ENCODE measurements at regions not wholly inside any gene's neighbourhood (a gene's known extent, or its start where the extent isn't known, plus 50 kb on each side); places are given as distances from the start of the nearest gene placed in this dataset.

GRCh38 chr11:25625094-25625493, 706.8 kb upstream of the ANO3 start:
- no peak overlapping the region for H3K27ac ChIP-seq (ENCODE audit: low read depth)
- no peak overlapping the region for H3K4me2 ChIP-seq
- H3K4me1 ChIP-seq (ENCODE audit: insufficient read depth), result no peaks in the 10 kb centered on the region
- H3K27me3 ChIP-seq (ENCODE audit: insufficient read depth), result no peaks in the 10 kb centered on the region
- DNase-seq (ENCODE audit: low spot score) (no peak), ATAC-seq (no peak)
- no peaks in the 10 kb centered on the region for H3K27me3 Mint-ChIP-seq (ENCODE audit: insufficient read depth, low read depth, poor library complexity)
- H3K4me3 Mint-ChIP-seq, result no peak overlapping the region
- H3K4me3 ChIP-seq, result no peak overlapping the region
- no peaks in the 10 kb centered on the region for H3K4me1 Mint-ChIP-seq
- H3K36me3 ChIP-seq (ENCODE audit: insufficient read depth), result no peaks in the 10 kb centered on the region; the same call in 1 of the 2 replicates
- H3K9me3 Mint-ChIP-seq, result no peaks in the 10 kb centered on the region
- H3F3A ChIP-seq (replicated peaks; ENCODE audit: low read depth), result no peaks in the 10 kb centered on the region
- no peaks in the 10 kb centered on the region for H3K79me2 ChIP-seq (replicated peaks; ENCODE audit: insufficient read depth)
- no peaks in the 10 kb centered on the region for H3K36me3 Mint-ChIP-seq (ENCODE audit: low read depth)
- H3K27ac Mint-ChIP-seq, result no peak overlapping the region
- H2AFZ ChIP-seq, result peak overlapping the region; percentile 69
- H4K20me1 ChIP-seq (replicated peaks; ENCODE audit: insufficient read depth), result no peaks in the 10 kb centered on the region
- TF ChIP-seq CTCF (conservative IDR thresholded peaks at IDR 0.05; ENCODE audit: low read depth in 2 of 2) (no peak), POLR2AphosphoS5 (IDR thresholded peaks at IDR 0.05; ENCODE audit: low read depth) (no peak), STAT1 (IDR thresholded peaks at IDR 0.05; ENCODE audit: unreplicated experiment) (no peak), JUNB (IDR thresholded peaks at IDR 0.05; ENCODE audit: unreplicated experiment) (no peak), ZNF462 (CRISPR knock-in tag; IDR thresholded peaks at IDR 0.05) (no peak), ZNF331 (CRISPR knock-in tag; IDR thresholded peaks at IDR 0.05; ENCODE audit: low read depth) (no peak), EZH2phosphoT487 (IDR thresholded peaks at IDR 0.05; ENCODE audit: unreplicated experiment) (no peak), EZH2 (IDR thresholded peaks at IDR 0.05; ENCODE audit: low read depth, unreplicated experiment) (no peak), REST (IDR thresholded peaks at IDR 0.05; ENCODE audit: unreplicated experiment) (no peak), ZNF114 (CRISPR knock-in tag; IDR thresholded peaks at IDR 0.05) (no peak), ETS1 (IDR thresholded peaks at IDR 0.05) (no peak), CREB1 (CRISPR knock-in tag; IDR thresholded peaks at IDR 0.05; ENCODE audit: low read depth) (no peak), NANOG (IDR thresholded peaks at IDR 0.05; ENCODE audit: borderline replicate concordance) (no peak)
- H3K9me2 ChIP-seq (ENCODE audit: insufficient read depth), result 0 out of 2 replicates have a peak, but pooled peaks cover 3% of the 10 kb centered on the region

All from GM23338 (cell line).